Skeletal muscle satellite cell (primary cell): ENCODE measurements at regions not wholly inside any gene's neighbourhood (a gene's known extent, or its start where the extent isn't known, plus 50 kb on each side); places are given as distances from the start of the nearest gene placed in this dataset.

Source experiments
- H3K27me3 ChIP-seq: 2 replicates; pipeline ENCODE4 v1.7.0; 2013; ENCODE audit warnings: low read length; ENCODE audit not compliant: control insufficient read depth, insufficient read depth
- H3K36me3 ChIP-seq: 2 replicates; pipeline ENCODE4 v1.7.0; 2013; ENCODE audit warnings: mild to moderate bottlenecking, control low read depth, low read length; ENCODE audit not compliant: insufficient read depth
- H3K4me1 ChIP-seq: 2 replicates; pipeline ENCODE4 v1.7.0; 2013; ENCODE audit warnings: low read length; ENCODE audit not compliant: control insufficient read depth, insufficient read depth
- H3K4me2 ChIP-seq: 2 replicates; pipeline ENCODE4 v1.7.0; 2013; ENCODE audit warnings: mild to moderate bottlenecking, low read length
- H3K4me3 ChIP-seq: 2 replicates; pipeline ENCODE4 v1.7.0; 2013; ENCODE audit warnings: low read length
- H3K9ac ChIP-seq: 2 replicates; pipeline ENCODE4 v1.7.0; 2013; ENCODE audit warnings: mild to moderate bottlenecking, low read depth, low read length, moderate library complexity
- H3K9me3 ChIP-seq: replicated peaks from 2 replicates; pipeline ENCODE4 v1.7.0; 2013; ENCODE audit warnings: mild to moderate bottlenecking, control low read depth, low read length

DNA sequence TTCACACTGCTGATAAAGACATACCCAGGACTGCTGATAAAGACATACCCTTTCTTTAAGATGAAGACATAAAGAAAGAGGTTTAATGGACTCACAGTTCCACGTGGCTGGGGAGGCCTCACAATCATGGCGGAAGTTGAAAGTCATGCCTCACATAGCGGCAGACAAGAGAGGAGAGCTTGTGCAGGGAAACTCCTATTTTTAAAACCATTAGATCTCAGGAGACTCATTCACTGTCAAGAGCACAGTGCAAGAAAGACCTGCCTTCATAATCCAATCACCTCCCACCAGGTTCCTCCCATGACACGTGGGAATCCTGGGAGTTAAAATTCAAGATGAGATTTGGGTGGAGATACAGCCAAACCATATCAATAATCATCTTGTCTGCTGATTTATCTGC, 278.1 kb downstream of the SLC6A15 start:
- Histone ChIP-seq H3K27me3 (no peaks in the 10 kb centered on the region), H3K9ac (no peak overlapping the region), H3K4me1 (peaks cover 8% of the 10 kb centered on the region), H3K36me3 (no peaks in the 10 kb centered on the region), H3K9me3 (no peaks in the 10 kb centered on the region), H3K4me2 (no peak overlapping the region), H3K4me3 (no peak overlapping the region)

- Histone ChIP-seq H3K4me3 (no peak overlapping the region), H3K4me1 (peaks cover 8% of the 10 kb centered on the region), H3K27me3 (no peaks in the 10 kb centered on the region), H3K9ac (no peak overlapping the region), H3K4me2 (no peak overlapping the region), H3K9me3 (no peaks in the 10 kb centered on the region), H3K36me3 (no peaks in the 10 kb centered on the region)
Observed at GRCh38 chr12:84632556-84632955, 280.0 kb downstream of the SLC6A15 start.

DNA sequence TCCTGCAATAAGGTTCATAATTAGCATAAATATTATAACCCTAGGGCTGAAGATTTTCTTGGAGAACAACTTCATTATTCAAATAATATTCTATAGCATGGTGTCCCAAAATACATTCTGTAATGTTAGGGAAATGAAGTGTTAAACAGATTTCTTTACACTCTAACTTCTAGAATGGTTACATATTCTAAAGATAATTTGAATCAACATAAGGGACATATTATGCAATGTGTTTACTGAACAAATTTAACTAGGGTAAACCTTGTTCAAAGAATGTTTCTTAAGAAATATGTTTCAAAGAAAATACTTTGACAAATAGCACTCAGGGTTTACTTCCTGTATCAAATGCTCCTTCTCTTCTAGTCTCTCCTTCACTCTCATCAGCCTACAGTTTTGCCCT, 281.6 kb downstream of the SLC6A15 start:
- Histone ChIP-seq H3K4me2 (no peak overlapping the region), H3K36me3 (no peaks in the 10 kb centered on the region)

GRCh38 chr12:84627593-84627992, 285.0 kb downstream of the SLC6A15 start:
- Histone ChIP-seq H3K4me3 (no peak overlapping the region), H3K9ac (no peak overlapping the region), H3K27me3 (no peaks in the 10 kb centered on the region), H3K9me3 (no peaks in the 10 kb centered on the region), H3K4me2 (no peak overlapping the region), H3K36me3 (no peaks in the 10 kb centered on the region), H3K4me1 (no peaks in the 10 kb centered on the region)

More for the DNA sequence above, 281.6 kb downstream of the SLC6A15 start:
- H3K27me3 ChIP-seq, result no peaks in the 10 kb centered on the region
- H3K9me3 ChIP-seq, result no peaks in the 10 kb centered on the region
- no peak overlapping the region for H3K9ac ChIP-seq
- H3K4me3 ChIP-seq, result no peak overlapping the region
- no peaks in the 10 kb centered on the region for H3K4me1 ChIP-seq

DNA sequence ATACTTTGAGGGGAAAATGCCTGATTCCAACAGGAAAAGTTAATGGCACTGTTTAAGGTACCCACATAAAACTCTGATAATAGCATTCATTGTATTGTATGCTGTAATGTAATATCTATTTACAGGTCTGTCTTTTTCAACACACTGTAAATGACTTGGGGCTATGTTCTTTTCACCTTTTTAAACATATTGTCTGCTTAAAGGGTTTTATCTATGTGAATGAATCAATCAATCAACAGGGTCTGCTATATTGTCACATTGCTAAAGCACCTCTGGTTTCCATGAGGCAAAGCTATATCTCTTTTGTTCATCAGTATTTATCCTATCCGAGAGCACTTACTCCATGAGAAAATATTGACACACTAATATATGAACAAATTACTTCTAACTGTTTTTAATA, 288.0 kb downstream of the SLC6A15 start:
- H3K36me3 ChIP-seq, result no peaks in the 10 kb centered on the region
- H3K4me2 ChIP-seq, result no peak overlapping the region
- no peak overlapping the region for H3K9ac ChIP-seq
- H3K4me3 ChIP-seq, result no peak overlapping the region
- H3K27me3 ChIP-seq, result no peaks in the 10 kb centered on the region
- H3K9me3 ChIP-seq, result no peaks in the 10 kb centered on the region
- no peaks in the 10 kb centered on the region for H3K4me1 ChIP-seq

DNA sequence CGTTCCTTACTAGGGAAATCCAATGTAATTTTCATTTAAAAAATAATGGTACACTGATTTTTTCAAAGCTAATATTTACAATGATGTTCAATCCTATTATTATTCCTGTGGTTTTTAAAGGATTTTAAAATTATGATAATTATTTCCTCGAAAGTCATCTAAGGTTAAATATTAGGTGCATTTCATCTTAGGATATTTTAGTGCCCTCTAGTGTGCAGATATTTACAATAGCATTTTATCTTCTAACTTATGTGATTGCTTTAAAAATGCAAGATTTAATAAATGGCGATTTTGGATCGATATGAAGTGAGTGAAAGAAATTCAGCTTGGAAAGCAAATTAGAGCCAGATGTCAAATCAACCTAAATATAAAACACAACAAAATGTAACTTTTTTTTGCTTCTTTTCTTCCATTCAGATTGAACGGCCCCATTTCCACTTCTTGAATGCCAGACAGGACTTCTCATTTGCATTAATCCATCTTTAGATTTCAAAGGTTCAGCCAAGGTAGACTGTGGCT, 293.5 kb downstream of the SLC6A15 start:
- no peaks in the 10 kb centered on the region for H3K9me3 ChIP-seq
- no peak overlapping the region for H3K4me2 ChIP-seq
- H3K4me1 ChIP-seq, result no peaks in the 10 kb centered on the region
- H3K9ac ChIP-seq, result no peak overlapping the region
- no peaks in the 10 kb centered on the region for H3K36me3 ChIP-seq
- no peaks in the 10 kb centered on the region for H3K27me3 ChIP-seq
- no peak overlapping the region for H3K4me3 ChIP-seq

DNA sequence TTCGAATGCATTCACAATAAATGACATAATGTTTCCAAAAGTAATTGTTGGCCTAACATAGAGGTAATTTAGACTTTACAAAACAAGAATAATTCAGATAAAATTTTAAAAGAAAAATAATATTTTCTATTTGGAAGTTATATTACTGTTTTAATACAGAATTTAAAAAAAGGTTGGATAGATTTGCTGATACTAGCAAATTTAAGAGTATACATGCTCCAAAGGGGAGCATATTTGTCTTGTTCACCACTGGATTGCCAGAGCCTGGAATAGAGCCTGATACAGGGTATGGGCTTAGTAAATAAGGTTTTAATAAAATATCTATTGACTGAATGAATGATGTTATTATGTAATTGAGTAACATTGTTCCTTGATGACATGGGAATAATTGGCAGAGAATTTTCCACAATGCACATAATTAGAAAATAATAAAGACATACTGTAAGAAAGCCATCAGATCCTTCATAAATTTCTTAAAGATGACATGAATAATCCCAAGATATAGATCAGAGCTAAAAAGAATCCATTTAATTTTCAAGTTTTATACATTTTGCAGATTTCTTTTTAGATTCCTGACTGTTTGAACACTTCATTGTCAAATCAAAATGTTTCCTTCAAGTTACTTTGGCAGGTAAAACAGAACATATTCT, 305.3 kb downstream of the SLC6A15 start:
- no peaks in the 10 kb centered on the region for H3K9me3 ChIP-seq
- no peak overlapping the region for H3K4me2 ChIP-seq
- no peaks in the 10 kb centered on the region for H3K4me1 ChIP-seq
- no peaks in the 10 kb centered on the region for H3K27me3 ChIP-seq
- H3K4me3 ChIP-seq, result no peak overlapping the region
- no peak overlapping the region for H3K9ac ChIP-seq
- H3K36me3 ChIP-seq, result no peaks in the 10 kb centered on the region

GRCh38 chr12:84605983-84606382, 306.6 kb downstream of the SLC6A15 start:
- H3K9me3 ChIP-seq, result no peaks in the 10 kb centered on the region
- no peaks in the 10 kb centered on the region for H3K4me1 ChIP-seq

GRCh38 chr12:84604551-84604950, 308.0 kb downstream of the SLC6A15 start:
- no peak overlapping the region for H3K4me3 ChIP-seq
- H3K9ac ChIP-seq, result no peak overlapping the region
- H3K4me2 ChIP-seq, result no peak overlapping the region
- H3K9me3 ChIP-seq, result no peaks in the 10 kb centered on the region
- no peaks in the 10 kb centered on the region for H3K27me3 ChIP-seq
- peaks cover under 1% of the 10 kb centered on the region for H3K4me1 ChIP-seq
- no peaks in the 10 kb centered on the region for H3K36me3 ChIP-seq

More at GRCh38 chr12:84605983-84606382, 306.6 kb downstream of the SLC6A15 start:
- Histone ChIP-seq H3K4me3 (no peak overlapping the region), H3K9ac (no peak overlapping the region), H3K4me2 (no peak overlapping the region), H3K27me3 (no peaks in the 10 kb centered on the region), H3K36me3 (no peaks in the 10 kb centered on the region)

GRCh38 chr12:84603484-84604248, 308.9 kb downstream of the SLC6A15 start:
- Histone ChIP-seq H3K9me3 (no peaks in the 10 kb centered on the region), H3K9ac (no peak overlapping the region), H3K4me2 (no peak overlapping the region), H3K4me1 (peaks cover 4% of the 10 kb centered on the region), H3K4me3 (no peak overlapping the region), H3K27me3 (no peaks in the 10 kb centered on the region), H3K36me3 (no peaks in the 10 kb centered on the region)

DNA sequence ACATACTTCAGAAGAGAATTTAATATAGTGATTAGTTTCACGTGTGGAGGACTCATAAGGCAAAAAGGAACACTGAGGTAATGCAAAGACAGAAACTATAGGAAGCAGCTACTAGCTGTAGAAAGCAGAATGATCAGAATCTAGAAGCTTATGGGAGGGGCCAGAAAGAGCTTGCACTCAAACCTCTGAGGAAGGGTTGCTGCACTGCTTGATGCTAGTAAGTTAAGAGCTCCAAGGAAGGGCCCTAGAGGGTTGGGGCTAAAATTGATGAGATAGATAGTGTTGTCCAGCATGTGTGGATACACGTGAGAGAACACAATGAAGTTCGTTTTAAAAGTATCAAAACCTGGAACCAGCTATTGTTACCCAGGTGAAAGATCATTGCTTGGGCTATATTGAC, 311.1 kb downstream of the SLC6A15 start:
- peaks cover 4% of the 10 kb centered on the region for H3K4me1 ChIP-seq

DNA sequence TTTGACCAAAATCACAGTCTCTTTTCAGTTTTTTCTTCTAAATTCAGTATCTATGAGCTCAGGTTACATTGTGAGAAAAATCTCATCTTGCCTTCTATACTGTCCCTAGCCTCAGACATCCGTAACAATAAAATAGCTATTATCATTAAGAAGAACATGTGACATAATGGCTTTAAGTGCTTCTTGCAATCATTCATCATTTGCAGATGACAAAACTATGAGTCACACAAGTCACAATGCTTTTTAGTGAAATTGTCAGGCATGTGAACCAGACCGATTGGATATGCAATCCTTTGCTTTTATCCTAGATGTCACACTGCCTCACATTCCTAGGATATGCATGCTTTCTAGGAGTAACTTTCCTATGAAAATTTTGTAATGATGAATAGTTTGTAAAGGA, 313.1 kb downstream of the SLC6A15 start:
- Histone ChIP-seq H3K36me3 (no peaks in the 10 kb centered on the region), H3K4me3 (no peak overlapping the region), H3K4me1 (peaks cover 4% of the 10 kb centered on the region), H3K4me2 (no peak overlapping the region), H3K9me3 (no peaks in the 10 kb centered on the region), H3K27me3 (no peaks in the 10 kb centered on the region), H3K9ac (no peak overlapping the region)

More for the DNA sequence above, 311.1 kb downstream of the SLC6A15 start:
- no peak overlapping the region for H3K4me3 ChIP-seq
- no peaks in the 10 kb centered on the region for H3K27me3 ChIP-seq
- H3K9ac ChIP-seq, result no peak overlapping the region
- H3K4me2 ChIP-seq, result no peak overlapping the region
- H3K36me3 ChIP-seq, result no peaks in the 10 kb centered on the region
- H3K9me3 ChIP-seq, result no peaks in the 10 kb centered on the region
